ENCODE measurements at regions not wholly inside any gene's neighbourhood (a gene's known extent, or its start where the extent isn't known, plus 50 kb on each side); places are given as distances from the start of the nearest gene placed in this dataset.

DNA sequence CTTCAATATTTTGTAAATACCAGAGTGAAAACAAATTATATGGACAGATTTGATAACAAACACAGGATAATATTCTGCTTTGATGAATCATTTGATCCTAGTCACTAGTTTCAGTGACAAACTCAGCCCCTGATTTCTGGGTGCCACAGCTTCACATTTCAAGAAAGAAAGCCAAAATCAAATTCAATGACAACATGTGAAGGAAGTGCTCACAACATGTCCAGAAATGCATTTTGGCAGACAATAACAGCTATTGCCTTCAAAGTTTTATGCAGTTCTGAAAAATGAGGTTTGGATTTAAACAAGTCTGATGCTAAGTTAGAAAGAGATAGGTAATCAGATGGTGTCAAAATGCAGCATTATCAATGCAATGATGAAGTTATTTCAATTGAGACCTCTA lies 106.9 kb upstream of the PIEZO2 start:
- in situ Hi-C loops (cut with MboI) (no loop called here), intact Hi-C loops (cut with micrococcal nuclease) (no loop called here)
- Histone ChIP-seq H4K20me1 (replicated peaks; ENCODE audit: control insufficient read depth, insufficient read depth, low read length) (no peaks in the 10 kb centered on the region), H3K4me3 (no peak overlapping the region), H3K27me3 (ENCODE audit: control insufficient read depth in 2 of 2, insufficient read depth in 2 of 2, low read length in 2 of 2) (no peaks in the 10 kb centered on the region), H2AFZ (ENCODE audit: low read depth, low read length) (no peak overlapping the region), H3K27ac (ENCODE audit: extremely low read depth, low read depth, low read length) (no peak overlapping the region), H3K4me1 (replicated peaks in 1 of 2; ENCODE audit: control insufficient read depth in 2 of 2, insufficient read depth in 2 of 2, low read length in 2 of 2) (no peaks in the 10 kb centered on the region), H3K36me3 (ENCODE audit: control insufficient read depth, insufficient read depth, low read length) (no peaks in the 10 kb centered on the region), H3K79me2 (ENCODE audit: control insufficient read depth, insufficient read depth, low read length) (no peaks in the 10 kb centered on the region), H3K9ac (ENCODE audit: insufficient read depth in 1 of 2, low read depth in 2 of 2, low read length in 2 of 2) (no peak overlapping the region), H3K4me2 (ENCODE audit: insufficient read depth, low read length) (no peak overlapping the region), H3K9me1 (ENCODE audit: control insufficient read depth, insufficient read depth, low read length) (no peaks in the 10 kb centered on the region), H3K9me3 (replicated peaks; ENCODE audit: control insufficient read depth, insufficient read depth, low read depth, low read length) (no peaks in the 10 kb centered on the region)
- DNase-seq (ENCODE audit: extremely low read depth in 1 of 4, low spot score in 3 of 4): no peak
- ChIA-PET CTCF (ENCODE audit: low intra/inter-chr PET ratio) (no interaction called here), POLR2A (no interaction called here)
- FAIRE-seq: no peak
- BruUV-seq (replicated peaks): no TSS peak
- ATAC-seq: no peak
- no peak for TF ChIP-seq LCOR (CRISPR knock-in tag; IDR thresholded peaks at IDR 0.05)
- TF ChIP-seq, protein P1, sequence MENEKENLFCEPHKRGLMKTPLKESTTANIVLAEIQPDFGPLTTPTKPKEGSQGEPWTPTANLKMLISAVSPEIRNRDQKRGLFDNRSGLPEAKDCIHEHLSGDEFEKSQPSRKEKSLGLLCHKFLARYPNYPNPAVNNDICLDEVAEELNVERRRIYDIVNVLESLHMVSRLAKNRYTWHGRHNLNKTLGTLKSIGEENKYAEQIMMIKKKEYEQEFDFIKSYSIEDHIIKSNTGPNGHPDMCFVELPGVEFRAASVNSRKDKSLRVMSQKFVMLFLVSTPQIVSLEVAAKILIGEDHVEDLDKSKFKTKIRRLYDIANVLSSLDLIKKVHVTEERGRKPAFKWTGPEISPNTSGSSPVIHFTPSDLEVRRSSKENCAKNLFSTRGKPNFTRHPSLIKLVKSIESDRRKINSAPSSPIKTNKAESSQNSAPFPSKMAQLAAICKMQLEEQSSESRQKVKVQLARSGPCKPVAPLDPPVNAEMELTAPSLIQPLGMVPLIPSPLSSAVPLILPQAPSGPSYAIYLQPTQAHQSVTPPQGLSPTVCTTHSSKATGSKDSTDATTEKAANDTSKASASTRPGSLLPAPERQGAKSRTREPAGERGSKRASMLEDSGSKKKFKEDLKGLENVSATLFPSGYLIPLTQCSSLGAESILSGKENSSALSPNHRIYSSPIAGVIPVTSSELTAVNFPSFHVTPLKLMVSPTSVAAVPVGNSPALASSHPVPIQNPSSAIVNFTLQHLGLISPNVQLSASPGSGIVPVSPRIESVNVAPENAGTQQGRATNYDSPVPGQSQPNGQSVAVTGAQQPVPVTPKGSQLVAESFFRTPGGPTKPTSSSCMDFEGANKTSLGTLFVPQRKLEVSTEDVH (IDR thresholded peaks at IDR 0.05; ENCODE audit: low read depth, partially characterized antibody): no peak
- no peak for TF ChIP-seq ARNT (IDR thresholded peaks at IDR 0.05)
- no peak for TF ChIP-seq ZNF23 (CRISPR knock-in tag; IDR thresholded peaks at IDR 0.05)

DNA sequence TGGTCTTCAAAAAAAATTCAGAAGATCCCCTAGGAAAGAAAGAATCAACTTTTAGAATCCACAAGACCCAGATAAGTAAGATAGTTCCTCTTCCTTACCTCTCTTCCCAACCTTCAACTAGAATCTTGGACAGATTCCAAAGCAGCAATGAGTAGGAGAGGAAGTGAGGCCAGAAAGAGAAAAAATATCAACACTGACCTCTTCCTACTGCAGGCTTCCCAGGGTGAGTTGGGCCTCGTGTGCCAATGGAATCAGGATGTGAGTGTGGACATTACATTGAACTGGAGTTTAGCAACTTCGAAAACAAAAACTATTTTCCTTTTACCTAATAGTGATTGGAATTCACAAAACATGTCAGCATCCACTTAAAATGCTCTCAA lies 102.5 kb upstream of the PIEZO2 start:
- CTCF ChIA-PET (ENCODE audit: low intra/inter-chr PET ratio): no interaction called here
- Histone ChIP-seq H3K4me3 (no peak overlapping the region), H3K79me2 (ENCODE audit: control insufficient read depth, insufficient read depth, low read length) (no peaks in the 10 kb centered on the region), H3K36me3 (ENCODE audit: control insufficient read depth, insufficient read depth, low read length) (no peaks in the 10 kb centered on the region), H3K4me2 (ENCODE audit: insufficient read depth, low read length) (no peak overlapping the region), H3K9me1 (ENCODE audit: control insufficient read depth, insufficient read depth, low read length) (no peaks in the 10 kb centered on the region), H4K20me1 (replicated peaks; ENCODE audit: control insufficient read depth, insufficient read depth, low read length) (no peaks in the 10 kb centered on the region), H2AFZ (ENCODE audit: low read depth, low read length) (no peak overlapping the region), H3K27me3 (ENCODE audit: control insufficient read depth in 2 of 2, insufficient read depth in 2 of 2, low read length in 2 of 2) (no peaks in the 10 kb centered on the region), H3K9ac (ENCODE audit: insufficient read depth in 1 of 2, low read depth in 2 of 2, low read length in 2 of 2) (no peak overlapping the region), H3K27ac (ENCODE audit: extremely low read depth, low read depth, low read length) (no peak overlapping the region), H3K4me1 (replicated peaks in 1 of 2; ENCODE audit: control insufficient read depth in 2 of 2, insufficient read depth in 2 of 2, low read length in 2 of 2) (no peaks in the 10 kb centered on the region), H3K9me3 (replicated peaks; ENCODE audit: control insufficient read depth, insufficient read depth, low read depth, low read length) (no peaks in the 10 kb centered on the region)
- intact Hi-C loops (cut with micrococcal nuclease) (no loop called here), in situ Hi-C loops (cut with MboI) (no loop called here)
- TF ChIP-seq C11orf30 (IDR thresholded peaks at IDR 0.05; ENCODE audit: low read depth) (no peak), PML (IDR thresholded peaks at IDR 0.05; ENCODE audit: low read length) (no peak), ATF1 (CRISPR knock-in tag; IDR thresholded peaks at IDR 0.05) (no peak), ATF1 (tag; IDR thresholded peaks at IDR 0.05) (no peak)
- DNase-seq (ENCODE audit: extremely low read depth in 1 of 4, low spot score in 3 of 4) (no peak), FAIRE-seq (no peak), ATAC-seq (no peak)
- BruUV-seq (replicated peaks): no TSS peak
- POLR2A ChIA-PET: no interaction called here
- WGBS (ENCODE audit: insufficient coverage, low coverage, missing lambda C conversion rate): 0% methylated on average over 2 of the region's 2 CpGs

Data from K562 (cell line).